SK-N-SH treated with all-trans-retinoic acid at 6 μM for 48 hours (cell line): ENCODE measurements at regions not wholly inside any gene's neighbourhood (a gene's known extent, or its start where the extent isn't known, plus 50 kb on each side); places are given as distances from the start of the nearest gene placed in this dataset.

Experiments
- OSR1 ChIP-seq: fragments of 250-450 bp; sonication (Bioruptor Pico); IDR thresholded peaks from 2 replicates; pipeline ENCODE4 v1.8.0; 2022; ENCODE audit warnings: moderate library complexity, mild to moderate bottlenecking, inconsistent platforms
- ZFP3 ChIP-seq: fragments of 250-450 bp; sonication (Bioruptor Pico); IDR thresholded peaks from 2 replicates; pipeline ENCODE4 v1.5.0; 2020; ENCODE audit warnings: mild to moderate bottlenecking, moderate library complexity
- ZFP30 ChIP-seq: fragments of 450-650 bp; formaldehyde crosslinking; IDR thresholded peaks from 2 replicates; pipeline ENCODE4 v1.5.0; 2022; ENCODE audit warnings: mild to moderate bottlenecking, moderate library complexity

- no peak for TF ChIP-seq ZFP3 (CRISPR knock-in tag)
- no peak for TF ChIP-seq ZFP30 (CRISPR knock-in tag)
- no peak for TF ChIP-seq OSR1
Measured at GRCh38 chr6:22399693-22400092, 102.9 kb upstream of the PRL start.
